Upper lobe of right lung (tissue), 1 donor: ENCODE measurements at regions not wholly inside any gene's neighbourhood (a gene's known extent, or its start where the extent isn't known, plus 50 kb on each side); places are given as distances from the start of the nearest gene placed in this dataset.

Source experiments
- ATAC-seq: fragments of 200-7000 bp; cut with Tn5 transposase; one replicate; pipeline ENCODE4 v1.9.1; 2020; ENCODE audit warnings: mild to moderate bottlenecking, moderate library complexity
- DNase-seq: peaks from one replicate; pipeline ENCODE4 v3.0.0-alpha.2; 2020
- H3K27ac ChIP-seq: fragments of 200-600 bp; one replicate; pipeline ENCODE4 v1.8.0; 2022
- H3K27me3 ChIP-seq: fragments of 200-600 bp; one replicate; pipeline ENCODE4 v1.8.0; 2022; ENCODE audit warnings: mild to moderate bottlenecking
- H3K36me3 ChIP-seq: fragments of 200-600 bp; one replicate; pipeline ENCODE4 v1.8.0; 2022
- H3K4me1 ChIP-seq: fragments of 200-600 bp; one replicate; pipeline ENCODE4 v1.8.0; 2022
- H3K4me3 ChIP-seq: fragments of 200-600 bp; one replicate; pipeline ENCODE4 v1.8.0; 2022; ENCODE audit warnings: mild to moderate bottlenecking
- H3K9me3 ChIP-seq: fragments of 200-600 bp; one replicate; pipeline ENCODE4 v1.8.0; 2022
- intact Hi-C: fragments of 100-400 bp; cut with DNase I; formaldehyde crosslinking; loops from one replicate; pipeline ENCODE4 v1.11.0; 2022
- TF ChIP-seq, protein P1 (sequence below): fragments of 200-600 bp; IDR thresholded peaks from one replicate; pipeline ENCODE4 v1.8.0; 2022; ENCODE audit warnings: antibody characterized with exemption
- donor health status: DM: no; HTN: yes; CAD: no; lungs with severe emphysema.

GRCh38 chr6:137962725-137963124 is 95.7 kb downstream of the TNFAIP3 start:
- TF ChIP-seq, protein P1, sequence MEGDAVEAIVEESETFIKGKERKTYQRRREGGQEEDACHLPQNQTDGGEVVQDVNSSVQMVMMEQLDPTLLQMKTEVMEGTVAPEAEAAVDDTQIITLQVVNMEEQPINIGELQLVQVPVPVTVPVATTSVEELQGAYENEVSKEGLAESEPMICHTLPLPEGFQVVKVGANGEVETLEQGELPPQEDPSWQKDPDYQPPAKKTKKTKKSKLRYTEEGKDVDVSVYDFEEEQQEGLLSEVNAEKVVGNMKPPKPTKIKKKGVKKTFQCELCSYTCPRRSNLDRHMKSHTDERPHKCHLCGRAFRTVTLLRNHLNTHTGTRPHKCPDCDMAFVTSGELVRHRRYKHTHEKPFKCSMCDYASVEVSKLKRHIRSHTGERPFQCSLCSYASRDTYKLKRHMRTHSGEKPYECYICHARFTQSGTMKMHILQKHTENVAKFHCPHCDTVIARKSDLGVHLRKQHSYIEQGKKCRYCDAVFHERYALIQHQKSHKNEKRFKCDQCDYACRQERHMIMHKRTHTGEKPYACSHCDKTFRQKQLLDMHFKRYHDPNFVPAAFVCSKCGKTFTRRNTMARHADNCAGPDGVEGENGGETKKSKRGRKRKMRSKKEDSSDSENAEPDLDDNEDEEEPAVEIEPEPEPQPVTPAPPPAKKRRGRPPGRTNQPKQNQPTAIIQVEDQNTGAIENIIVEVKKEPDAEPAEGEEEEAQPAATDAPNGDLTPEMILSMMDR: no peak
- Histone ChIP-seq H3K27ac (no peak overlapping the region), H3K9me3 (no peaks in the 10 kb centered on the region), H3K4me1 (peaks cover 3% of the 10 kb centered on the region), H3K36me3 (no peaks in the 10 kb centered on the region), H3K4me3 (no peak overlapping the region), H3K27me3 (no peaks in the 10 kb centered on the region)
- no peak for DNase-seq
- intact Hi-C loops: no loop called here
- no peak for ATAC-seq

GRCh38 chr6:137964876-137965275 is 97.8 kb downstream of the TNFAIP3 start:
- TF ChIP-seq, protein P1: no peak
- H3K4me3 ChIP-seq: no peak overlapping the region
- no peaks in the 10 kb centered on the region for H3K36me3 ChIP-seq
- no peak for DNase-seq
- no peak for ATAC-seq
- peaks cover 6% of the 10 kb centered on the region for H3K4me1 ChIP-seq
- H3K27ac ChIP-seq: no peak overlapping the region
- no peaks in the 10 kb centered on the region for H3K27me3 ChIP-seq
- intact Hi-C loops: no loop called here
- H3K9me3 ChIP-seq: no peaks in the 10 kb centered on the region

DNA sequence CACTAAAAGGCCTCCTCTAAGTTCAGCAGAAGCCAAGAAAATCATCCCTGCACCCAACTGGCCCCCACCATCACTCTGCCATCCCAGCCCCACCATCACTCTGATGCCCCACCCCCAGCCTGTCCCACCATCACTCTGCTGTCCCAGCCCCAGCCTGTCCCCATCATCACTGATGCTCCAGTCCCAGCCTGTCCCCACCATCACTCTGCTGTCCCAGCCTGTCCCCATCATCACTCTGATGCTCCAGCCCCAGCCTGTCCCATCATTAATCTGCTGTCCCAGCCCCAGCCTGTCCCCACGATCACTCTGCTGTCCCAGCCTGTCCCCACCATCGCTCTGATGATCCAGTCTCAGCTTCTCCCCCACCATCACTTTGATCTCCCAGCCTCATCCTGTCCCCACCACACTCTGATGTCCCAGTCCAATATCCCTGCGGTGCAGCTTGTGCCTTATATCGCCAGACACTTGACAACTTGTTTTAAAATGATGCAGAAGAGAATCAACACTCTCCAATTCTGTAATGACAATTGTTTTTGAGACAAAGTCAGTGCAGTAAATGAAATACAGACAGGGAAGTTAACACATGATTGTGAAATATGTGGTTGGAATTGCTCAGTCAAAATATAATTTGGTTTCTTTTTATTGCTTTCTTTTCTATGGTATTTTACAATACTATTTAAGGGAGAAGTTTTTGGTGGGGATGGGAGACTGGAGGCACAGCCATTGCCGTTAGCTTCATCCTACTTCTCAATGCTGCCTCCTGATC is 100.8 kb downstream of the TNFAIP3 start:
- TF ChIP-seq, protein P1: no peak
- no peaks in the 10 kb centered on the region for H3K27me3 ChIP-seq
- H3K4me1 ChIP-seq: peaks cover 6% of the 10 kb centered on the region
- intact Hi-C loops: no loop called here
- ATAC-seq (peak; percentile 53), DNase-seq (no peak)
- H3K4me3 ChIP-seq: no peak overlapping the region
- peak overlapping the region; percentile 36 for H3K27ac ChIP-seq
- H3K36me3 ChIP-seq: no peaks in the 10 kb centered on the region
- no peaks in the 10 kb centered on the region for H3K9me3 ChIP-seq

DNA sequence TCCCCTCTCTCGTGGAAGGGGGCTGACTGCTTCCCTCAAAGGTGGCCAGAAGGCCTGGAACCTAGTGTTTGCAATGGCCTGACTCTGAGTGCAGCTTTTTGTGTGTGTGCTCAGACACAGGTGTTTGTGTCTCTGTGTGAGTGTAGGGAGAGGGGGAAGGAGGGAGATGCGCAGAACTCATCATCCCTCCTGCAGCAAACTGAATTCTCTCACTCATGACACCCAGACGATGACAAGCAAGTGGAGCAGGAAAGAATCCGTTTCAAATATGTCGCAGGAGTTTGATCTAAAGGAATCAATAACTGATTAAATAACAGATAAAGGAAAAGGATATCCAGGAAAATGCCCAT is 101.4 kb downstream of the TNFAIP3 start:
- TF ChIP-seq, protein P1: no peak
- intact Hi-C loops: no loop called here
- Histone ChIP-seq H3K4me1 (peaks cover 6% of the 10 kb centered on the region), H3K36me3 (no peaks in the 10 kb centered on the region), H3K9me3 (no peaks in the 10 kb centered on the region), H3K27me3 (no peaks in the 10 kb centered on the region), H3K4me3 (no peak overlapping the region), H3K27ac (no peak overlapping the region)
- ATAC-seq (no peak), DNase-seq (no peak)

GRCh38 chr6:137968901-137969300 is 101.8 kb downstream of the TNFAIP3 start:
- H3K4me1 ChIP-seq: peaks cover 6% of the 10 kb centered on the region
- H3K9me3 ChIP-seq: no peaks in the 10 kb centered on the region
- TF ChIP-seq, protein P1: no peak
- no peak overlapping the region for H3K4me3 ChIP-seq
- ATAC-seq (no peak), DNase-seq (no peak)
- no peaks in the 10 kb centered on the region for H3K36me3 ChIP-seq
- H3K27me3 ChIP-seq: no peaks in the 10 kb centered on the region
- H3K27ac ChIP-seq: no peak overlapping the region
- intact Hi-C loops: no loop called here

GRCh38 chr6:137969874-137970273 is 102.8 kb downstream of the TNFAIP3 start:
- no peak overlapping the region for H3K4me3 ChIP-seq
- ATAC-seq: no peak
- H3K27ac ChIP-seq: no peak overlapping the region
- no peak for DNase-seq
- intact Hi-C loops: no loop called here
- H3K36me3 ChIP-seq: no peaks in the 10 kb centered on the region
- peaks cover 6% of the 10 kb centered on the region for H3K4me1 ChIP-seq
- H3K9me3 ChIP-seq: no peaks in the 10 kb centered on the region
- no peaks in the 10 kb centered on the region for H3K27me3 ChIP-seq
- TF ChIP-seq, protein P1: no peak
